Suprapubic skin (tissue), 4 donors: ENCODE measurements at regions not wholly inside any gene's neighbourhood (a gene's known extent, or its start where the extent isn't known, plus 50 kb on each side); places are given as distances from the start of the nearest gene placed in this dataset.

Source experiments
- DNase-seq, 2 donors: peaks; one replicate each; pipeline ENCODE4 v3.0.0-alpha.2; 2019; ENCODE audit warnings: low spot score in 2 of 2
- H3K27ac ChIP-seq: fragments of 200-600 bp; sonication (generic); one replicate; pipeline ENCODE4 v1.5.1; 2019
- H3K27me3 ChIP-seq: fragments of 200-600 bp; sonication (generic); one replicate; pipeline ENCODE4 v1.5.1; 2019
- H3K36me3 ChIP-seq: fragments of 200-600 bp; sonication (generic); one replicate; pipeline ENCODE4 v1.5.1; 2019
- H3K4me1 ChIP-seq: fragments of 200-600 bp; sonication (generic); one replicate; pipeline ENCODE4 v1.5.1; 2019
- H3K4me3 ChIP-seq: fragments of 200-600 bp; sonication (generic); one replicate; pipeline ENCODE4 v1.5.1; 2019; ENCODE audit warnings: mild to moderate bottlenecking
- H3K9me3 ChIP-seq: fragments of 200-600 bp; sonication (generic); one replicate; pipeline ENCODE4 v1.5.1; 2019
- CTCF ChIP-seq, 2 donors: fragments of 200-600 bp in 1 of 2; fragments of 450-650 bp in 1 of 2; sonication (generic) in 1 of 2; IDR thresholded peaks; one replicate each; pipeline ENCODE4 v1.5.1; 2016 to 2019; ENCODE audit warnings: antibody characterized with exemption in 2 of 2, mild to moderate bottlenecking in 1 of 2, moderate library complexity in 1 of 2
- EP300 ChIP-seq: sonication (generic); formaldehyde crosslinking; IDR thresholded peaks from one replicate; pipeline ENCODE4 v1.6.1; 2017; ENCODE audit warnings: antibody characterized with exemption
- POLR2A ChIP-seq, 2 donors: fragments of 450-650 bp; IDR thresholded peaks; one replicate each; pipeline ENCODE4 v1.6.1; 2017; ENCODE audit warnings: antibody characterized with exemption in 2 of 2, mild to moderate bottlenecking in 2 of 2, moderate library complexity in 2 of 2
- POLR2AphosphoS5 ChIP-seq, 3 donors: sonication (generic); formaldehyde crosslinking; IDR thresholded peaks; one replicate each; pipeline ENCODE4 v1.6.1; 2017; ENCODE audit warnings: antibody characterized with exemption in 3 of 3
- WGBS: methylation state at CpG from one replicate; pipeline ENCODE4 v1.1.5; 2018; 5-methylcytosine and 5-hydroxymethylcytosine counted together

- Histone ChIP-seq H3K9me3 (no peaks in the 10 kb centered on the region), H3K4me1 (peaks cover 15% of the 10 kb centered on the region), H3K27me3 (no peaks in the 10 kb centered on the region), H3K4me3 (no peak overlapping the region), H3K27ac (no peak overlapping the region), H3K36me3 (no peaks in the 10 kb centered on the region)
- WGBS: 93% methylated on average over 2 of the region's 2 CpGs
- TF ChIP-seq POLR2AphosphoS5 (IDR thresholded peaks at IDR 0.05) (no peak), EP300 (no peak), POLR2A (IDR thresholded peaks at IDR 0.05) (no peak), CTCF (IDR thresholded peaks at IDR 0.05) (no peak)
- no peak for DNase-seq
Measured at GRCh38 chr12:127813147-127813546, 453.8 kb upstream of the TMEM132C start.

GRCh38 chr12:127819056-127819455, 447.9 kb upstream of the TMEM132C start:
- Histone ChIP-seq H3K27ac (no peak overlapping the region), H3K4me3 (no peak overlapping the region), H3K4me1 (peaks cover 4% of the 10 kb centered on the region), H3K9me3 (no peaks in the 10 kb centered on the region), H3K27me3 (no peaks in the 10 kb centered on the region), H3K36me3 (no peaks in the 10 kb centered on the region)
- WGBS: 75% methylated on average over 4 of the region's 4 CpGs
- TF ChIP-seq CTCF (IDR thresholded peaks at IDR 0.05): no peak
- TF ChIP-seq EP300: no peak
- TF ChIP-seq POLR2A (IDR thresholded peaks at IDR 0.05): no peak
- TF ChIP-seq POLR2AphosphoS5 (IDR thresholded peaks at IDR 0.05): no peak
- DNase-seq: no peak

- TF ChIP-seq POLR2AphosphoS5 (IDR thresholded peaks at IDR 0.05): no peak
- TF ChIP-seq POLR2A (IDR thresholded peaks at IDR 0.05): no peak
- no peak for TF ChIP-seq CTCF (IDR thresholded peaks at IDR 0.05)
- TF ChIP-seq EP300: no peak
- WGBS: 80% methylated on average over 4 of the region's 4 CpGs
- H3K27me3 ChIP-seq: no peaks in the 10 kb centered on the region
- no peaks in the 10 kb centered on the region for H3K9me3 ChIP-seq
- no peak overlapping the region for H3K4me3 ChIP-seq
- H3K27ac ChIP-seq: no peak overlapping the region
- peaks cover 4% of the 10 kb centered on the region for H3K4me1 ChIP-seq
- H3K36me3 ChIP-seq: no peaks in the 10 kb centered on the region
- DNase-seq: no peak
Measured at GRCh38 chr12:127820271-127820670, 446.7 kb upstream of the TMEM132C start.

- DNase-seq: no peak
- Histone ChIP-seq H3K27me3 (no peaks in the 10 kb centered on the region), H3K9me3 (no peaks in the 10 kb centered on the region), H3K36me3 (no peaks in the 10 kb centered on the region), H3K4me3 (no peak overlapping the region), H3K27ac (no peak overlapping the region), H3K4me1 (peaks cover 4% of the 10 kb centered on the region)
- TF ChIP-seq POLR2A (IDR thresholded peaks at IDR 0.05) (no peak), POLR2AphosphoS5 (IDR thresholded peaks at IDR 0.05) (no peak), CTCF (IDR thresholded peaks at IDR 0.05) (no peak), EP300 (no peak)
- 90% methylated on average over 7 of the region's 7 CpGs for WGBS
Measured at GRCh38 chr12:127820846-127821245, 446.1 kb upstream of the TMEM132C start.

- H3K9me3 ChIP-seq: no peaks in the 10 kb centered on the region
- 37% methylated on average over 6 of the region's 6 CpGs for WGBS
- H3K4me1 ChIP-seq: peaks cover 4% of the 10 kb centered on the region
- DNase-seq: no peak
- H3K4me3 ChIP-seq: no peak overlapping the region
- H3K27ac ChIP-seq: no peak overlapping the region
- no peaks in the 10 kb centered on the region for H3K36me3 ChIP-seq
- TF ChIP-seq CTCF (IDR thresholded peaks at IDR 0.05) (no peak), EP300 (no peak), POLR2A (IDR thresholded peaks at IDR 0.05) (no peak)
- H3K27me3 ChIP-seq: no peaks in the 10 kb centered on the region
Measured at GRCh38 chr12:127822809-127823411, 444.1 kb upstream of the TMEM132C start.
